ENCODE measurements at regions not wholly inside any gene's neighbourhood (a gene's known extent, or its start where the extent isn't known, plus 50 kb on each side); places are given as distances from the start of the nearest gene placed in this dataset.
"Not testable (repeated sequence)": the region's sequence is repeated elsewhere in the genome, so short reads cannot be mapped to it uniquely, and the experiment has no call there.

- no peak for FAIRE-seq
Measured at GRCh38 chr12:83896416-83896815, 1016.2 kb downstream of the SLC6A15 start.

- FAIRE-seq, result no peak
Measured at GRCh38 chr12:83893101-83893500, 1019.5 kb downstream of the SLC6A15 start.

GRCh38 chr12:83889745-83890144 is 1022.9 kb downstream of the SLC6A15 start:
- FAIRE-seq, result no peak

- FAIRE-seq, result no peak
Measured at GRCh38 chr12:83886479-83886878, 1026.1 kb downstream of the SLC6A15 start.

- FAIRE-seq, result not testable (repeated sequence)
Measured at GRCh38 chr12:83870921-83871599, 1041.5 kb downstream of the SLC6A15 start.

GRCh38 chr12:83866477-83866876 is 1046.1 kb downstream of the SLC6A15 start:
- no peak for FAIRE-seq

- FAIRE-seq, result no peak
Measured at GRCh38 chr12:83865431-83865830, 1047.2 kb downstream of the SLC6A15 start.

- no peak for FAIRE-seq
Measured at GRCh38 chr12:83864054-83864453, 1048.5 kb downstream of the SLC6A15 start.

GRCh38 chr12:83859021-83859420 is 1053.6 kb downstream of the SLC6A15 start:
- no peak for FAIRE-seq

GRCh38 chr12:83856803-83857202 is 1055.8 kb downstream of the SLC6A15 start:
- no peak for FAIRE-seq

GRCh38 chr12:83850531-83850930 is 1062.1 kb downstream of the SLC6A15 start:
- peak; percentile 31 for FAIRE-seq

- no peak for FAIRE-seq
Measured at GRCh38 chr12:83848702-83849101, 1063.9 kb downstream of the SLC6A15 start.

- FAIRE-seq, result no peak
Measured at GRCh38 chr12:83843541-83843940, 1069.1 kb downstream of the SLC6A15 start.

- no peak for FAIRE-seq
Measured at GRCh38 chr12:83841620-83842019, 1071.0 kb downstream of the SLC6A15 start.

- no peak for FAIRE-seq
Measured at GRCh38 chr12:83827860-83828259, 1084.7 kb downstream of the SLC6A15 start.

- FAIRE-seq, result no peak
Measured at GRCh38 chr12:83827193-83827592, 1085.4 kb downstream of the SLC6A15 start.

GRCh38 chr12:83826112-83826511 is 1086.5 kb downstream of the SLC6A15 start:
- FAIRE-seq, result no peak

GRCh38 chr12:83823386-83824045 is 1089.1 kb downstream of the SLC6A15 start:
- no peak for FAIRE-seq

GRCh38 chr12:83821967-83822366 is 1090.6 kb downstream of the SLC6A15 start:
- FAIRE-seq, result no peak

GRCh38 chr12:83818881-83819280 is 1093.7 kb downstream of the SLC6A15 start:
- FAIRE-seq, result no peak

GRCh38 chr12:83817730-83818129 is 1094.9 kb downstream of the SLC6A15 start:
- FAIRE-seq, result no peak

GRCh38 chr12:83808591-83808990 is 1104.0 kb downstream of the SLC6A15 start:
- no peak for FAIRE-seq

GRCh38 chr12:83807871-83808270 is 1104.7 kb downstream of the SLC6A15 start:
- no peak for FAIRE-seq

GRCh38 chr12:83805873-83806272 is 1106.7 kb downstream of the SLC6A15 start:
- no peak for FAIRE-seq

Data from colon (tissue), 2 donors.